ENCODE measurements at regions not wholly inside any gene's neighbourhood (a gene's known extent, or its start where the extent isn't known, plus 50 kb on each side); places are given as distances from the start of the nearest gene placed in this dataset.
"Not testable (repeated sequence)": the region's sequence is repeated elsewhere in the genome, so short reads cannot be mapped to it uniquely, and the experiment has no call there.

DNA sequence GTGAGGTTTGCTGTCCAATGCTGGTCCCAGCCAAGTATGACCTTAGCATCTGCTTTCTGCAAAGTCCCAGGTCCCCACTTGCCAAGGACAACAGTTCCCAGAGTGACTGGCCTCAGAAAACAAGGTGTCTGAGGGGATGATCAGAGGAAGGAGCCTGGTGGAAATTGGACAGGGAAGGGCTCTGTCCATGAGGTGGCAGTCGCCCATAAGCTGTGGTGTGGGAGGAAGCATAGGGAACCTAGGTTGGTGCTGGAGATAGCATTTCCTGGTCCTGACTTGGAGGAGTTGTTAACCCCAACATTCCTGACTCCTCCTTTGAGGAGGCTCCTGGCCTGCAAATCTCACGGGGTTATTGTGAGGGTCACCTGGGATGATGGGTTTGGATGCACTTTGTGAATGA, 77.8 kb downstream of the LIMS4 start:
- peak; percentile 85 for FAIRE-seq
- DNase-seq (ENCODE audit: insufficient read length, low spot score) = not testable (repeated sequence)

DNA sequence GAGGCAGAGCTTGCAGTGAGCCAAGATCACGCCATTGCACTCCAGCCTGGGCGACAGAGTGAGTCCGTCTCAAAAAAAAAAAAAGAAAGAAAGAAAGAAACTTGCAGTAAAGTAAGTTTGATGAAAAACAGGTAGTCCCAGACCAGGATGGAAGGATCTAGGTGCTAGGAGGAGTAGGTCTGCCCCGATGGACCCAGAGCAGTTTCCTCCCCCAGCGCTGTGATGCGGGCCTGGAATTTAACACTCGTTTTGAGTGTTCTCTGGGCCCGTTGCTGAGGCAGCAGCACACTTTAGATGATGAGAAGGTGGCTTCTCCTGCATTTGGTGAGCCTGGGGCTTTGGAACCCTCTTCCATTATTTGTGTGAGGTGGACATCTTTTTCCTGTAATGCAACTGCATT, 80.2 kb downstream of the LIMS4 start:
- not testable (repeated sequence) for FAIRE-seq; DNase-seq (ENCODE audit: insufficient read length, low spot score)

DNA sequence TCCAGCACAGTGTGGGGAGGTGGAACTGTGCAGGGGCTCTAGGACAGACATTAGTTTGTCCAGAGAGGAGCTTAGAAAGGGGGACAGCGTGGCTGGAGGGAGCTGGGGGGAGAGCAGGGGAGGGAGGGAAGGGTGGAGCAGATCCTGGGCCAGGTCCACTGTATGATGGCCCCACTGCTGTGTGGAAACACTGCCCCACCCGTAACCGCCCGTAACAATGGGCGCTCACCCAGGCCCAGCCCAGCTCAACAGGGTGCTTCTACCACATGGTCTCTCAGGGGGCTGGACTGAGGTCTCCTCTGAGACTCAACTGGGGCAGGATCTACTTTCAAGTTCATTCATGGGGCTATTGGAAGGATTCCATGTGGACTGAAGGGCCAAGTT, 81.6 kb downstream of the LIMS4 start:
- not testable (repeated sequence) for FAIRE-seq; DNase-seq (ENCODE audit: insufficient read length, low spot score)

DNA sequence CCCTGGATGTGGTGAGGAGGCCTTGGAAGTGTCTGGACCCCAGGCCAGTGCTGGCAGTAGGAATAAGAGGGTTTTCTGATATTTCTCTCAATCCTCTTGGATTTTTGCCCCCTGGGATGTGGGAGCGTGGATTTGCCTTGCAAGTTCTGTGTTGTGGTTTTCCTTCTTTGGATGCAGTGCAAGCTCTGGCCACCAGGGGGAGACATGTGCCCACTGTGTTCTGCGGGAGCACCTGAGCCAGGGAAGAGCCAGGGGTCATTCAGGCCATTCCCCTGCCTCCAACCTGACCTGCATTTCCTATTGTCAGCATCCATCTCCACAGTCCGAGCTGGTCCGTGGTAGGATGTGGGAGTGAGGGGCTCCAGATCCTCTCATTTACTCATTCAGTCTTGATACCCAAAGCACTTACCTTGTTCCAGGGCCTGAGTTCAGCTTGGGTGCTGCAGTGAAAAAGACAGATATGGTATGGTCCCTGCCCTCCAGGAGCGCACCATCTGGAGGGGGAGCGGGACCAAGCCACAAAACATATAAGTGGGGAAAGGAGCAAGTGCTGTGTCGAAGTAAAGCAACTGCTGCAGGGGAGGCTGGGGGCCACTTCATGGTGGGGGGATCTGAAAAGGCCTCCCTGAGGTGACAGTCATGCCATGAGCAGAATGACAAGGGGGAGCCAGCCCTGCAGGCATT, 82.1 kb downstream of the LIMS4 start:
- peak; percentile 76 for FAIRE-seq
- not testable (repeated sequence) for DNase-seq (ENCODE audit: insufficient read length, low spot score)

DNA sequence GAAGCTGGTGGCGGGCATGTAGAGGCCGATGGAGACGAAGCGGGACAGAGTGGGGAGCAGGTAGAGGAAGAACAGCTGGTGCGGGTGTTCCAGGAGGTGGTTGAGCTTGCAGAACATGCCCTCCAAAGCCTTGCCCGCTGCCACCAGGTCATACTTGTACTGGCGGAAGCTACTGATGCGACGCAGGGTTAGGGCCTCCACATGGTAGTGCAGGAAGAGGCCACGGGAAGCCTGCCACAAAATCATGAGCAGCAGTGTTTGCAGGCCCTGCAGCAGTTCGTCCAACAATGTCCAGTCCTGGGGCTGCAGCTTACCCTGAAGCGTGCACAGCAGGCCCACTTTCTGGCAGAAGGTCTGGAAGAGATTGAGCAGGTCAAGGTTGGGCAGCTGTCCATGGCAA, 85.6 kb downstream of the LIMS4 start:
- not testable (repeated sequence) for DNase-seq (ENCODE audit: insufficient read length, low spot score); FAIRE-seq

DNA sequence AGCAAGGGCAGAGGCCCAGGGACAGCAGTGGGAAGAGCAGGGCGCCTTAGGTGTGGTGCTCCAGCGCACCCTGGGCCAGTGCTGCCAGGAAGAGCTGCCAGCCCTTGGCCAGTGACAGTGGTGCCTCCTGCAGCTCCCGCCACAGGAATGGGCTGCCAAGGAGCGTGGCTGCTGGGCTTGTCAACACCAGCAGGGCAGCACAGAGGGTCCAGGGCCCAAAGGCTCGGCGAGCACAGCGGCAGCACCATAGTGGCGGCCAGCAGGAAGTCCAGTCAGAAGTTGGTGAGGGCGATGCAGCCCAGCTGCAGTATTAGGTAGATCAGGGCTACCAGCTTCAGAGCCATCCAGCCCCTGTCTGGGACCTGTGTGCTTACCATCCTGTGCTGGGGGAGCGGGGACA, 86.1 kb downstream of the LIMS4 start:
- DNase-seq (ENCODE audit: insufficient read length, low spot score); FAIRE-seq: not testable (repeated sequence)

DNA sequence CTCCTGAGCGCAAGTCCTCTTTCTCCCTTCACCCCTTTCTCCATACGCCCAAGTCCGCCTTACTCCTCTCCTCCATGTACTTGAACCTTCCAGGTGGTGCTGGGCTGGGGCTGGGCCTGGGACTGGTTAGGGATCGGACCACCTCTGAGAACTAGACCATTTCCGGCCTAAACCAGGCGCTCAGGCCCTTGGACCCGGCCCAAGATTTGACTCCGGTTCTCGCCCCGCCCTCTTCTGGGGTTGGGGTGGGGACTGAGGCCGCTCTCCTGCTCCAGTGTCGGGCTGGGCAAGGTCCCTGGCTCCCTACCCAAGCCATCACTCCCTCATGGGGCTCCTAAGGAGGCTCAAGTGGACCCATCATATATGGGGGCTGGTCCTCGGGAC, 87.9 kb downstream of the LIMS4 start:
- not testable (repeated sequence) for FAIRE-seq; DNase-seq (ENCODE audit: insufficient read length, low spot score)

DNA sequence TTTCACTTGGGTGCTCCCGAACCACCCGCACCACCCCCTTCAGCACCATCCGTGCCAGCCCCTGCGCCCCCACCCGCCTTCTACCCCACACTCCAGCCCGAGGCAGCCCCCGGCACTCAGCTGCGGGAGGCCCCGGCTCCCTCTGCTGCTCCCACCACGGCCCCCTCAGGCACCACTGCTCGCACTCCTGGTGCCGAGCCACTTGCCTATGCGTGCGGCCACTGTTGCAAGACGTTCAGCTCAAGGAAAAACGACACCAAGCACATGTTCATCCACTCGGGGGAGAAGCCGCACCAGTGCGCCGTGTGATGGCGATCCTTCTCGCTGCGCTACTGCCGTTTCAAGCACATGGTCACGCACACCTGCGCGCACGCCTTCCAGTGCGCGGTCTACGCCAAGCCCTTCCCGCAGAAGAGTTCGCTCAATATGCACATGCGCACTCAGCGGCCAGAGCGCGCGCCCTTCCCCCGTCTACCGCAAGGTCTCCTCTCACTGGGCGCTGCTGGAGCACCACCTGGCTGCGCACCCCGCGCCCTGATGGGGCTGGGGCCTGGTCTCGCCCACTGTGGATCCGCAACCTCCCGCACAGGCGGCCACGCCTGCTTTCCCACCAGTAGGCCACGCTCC, 88.4 kb downstream of the LIMS4 start:
- FAIRE-seq = peak; percentile 49
- not testable (repeated sequence) for DNase-seq (ENCODE audit: insufficient read length, low spot score)

DNA sequence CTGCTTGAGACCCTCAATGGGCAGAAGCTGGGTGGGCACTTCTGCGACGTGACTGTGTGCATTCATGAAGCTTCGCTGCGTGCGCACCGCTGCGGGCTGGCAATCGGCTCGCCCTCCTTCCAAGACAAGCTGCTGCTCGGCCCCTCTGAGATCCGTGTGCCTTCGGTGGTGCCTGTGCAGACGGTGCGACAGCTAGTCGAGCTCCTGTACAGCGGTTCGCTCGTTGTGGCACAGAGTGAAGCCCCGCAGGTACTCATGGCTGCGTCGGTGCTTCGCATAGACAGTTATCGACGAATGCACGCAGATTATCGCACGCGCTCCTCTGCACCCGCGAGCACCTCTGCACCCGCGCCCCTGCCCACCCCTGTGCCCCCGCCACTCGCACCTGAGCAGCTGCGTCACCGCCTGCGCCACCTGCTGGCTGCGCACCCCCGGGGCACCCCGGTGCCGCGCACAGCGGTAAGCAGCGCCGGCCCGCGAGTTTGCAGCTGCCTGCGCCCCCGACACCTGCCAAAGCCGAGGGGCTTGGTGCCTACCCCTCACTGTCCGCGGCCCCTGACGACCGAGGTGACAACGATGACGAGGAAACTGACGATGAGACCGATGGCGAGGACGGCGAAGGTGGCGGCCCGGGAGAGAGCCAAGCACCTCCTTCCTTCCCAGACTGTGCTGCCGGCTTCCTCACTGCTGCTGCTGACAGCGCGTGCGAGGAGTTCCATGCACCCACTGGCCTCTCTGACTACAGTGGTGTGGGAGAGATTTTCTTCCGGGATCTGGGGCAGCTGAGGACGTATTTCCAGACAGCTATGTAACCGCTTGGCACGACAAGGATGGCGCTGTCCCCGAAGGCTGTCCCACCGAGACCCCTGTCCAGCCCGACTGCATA, 89.2 kb downstream of the LIMS4 start:
- peak; percentile 85 for FAIRE-seq
- not testable (repeated sequence) for DNase-seq (ENCODE audit: insufficient read length, low spot score)

DNA sequence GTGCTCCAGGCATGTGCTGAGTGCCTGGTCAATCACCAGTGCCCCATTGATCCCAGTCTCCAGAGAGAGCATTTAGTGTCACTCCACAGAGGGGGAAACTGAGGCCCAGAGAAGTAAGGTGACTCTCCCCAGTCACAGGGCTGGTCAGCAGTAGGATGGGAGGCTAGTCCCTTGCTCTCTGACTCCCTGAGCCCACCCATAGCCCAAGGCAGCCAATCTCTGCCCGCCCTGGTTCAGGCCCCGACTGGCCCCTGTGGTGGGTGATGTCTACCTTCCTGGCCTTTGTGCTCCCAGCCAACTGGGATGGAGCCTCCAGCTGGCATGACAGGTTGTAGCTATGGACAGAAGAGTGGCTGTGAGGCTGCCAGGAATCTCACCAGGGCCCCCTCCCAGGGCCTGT, 99.1 kb downstream of the LIMS4 start:
- FAIRE-seq; DNase-seq (ENCODE audit: insufficient read length, low spot score): not testable (repeated sequence)

DNA sequence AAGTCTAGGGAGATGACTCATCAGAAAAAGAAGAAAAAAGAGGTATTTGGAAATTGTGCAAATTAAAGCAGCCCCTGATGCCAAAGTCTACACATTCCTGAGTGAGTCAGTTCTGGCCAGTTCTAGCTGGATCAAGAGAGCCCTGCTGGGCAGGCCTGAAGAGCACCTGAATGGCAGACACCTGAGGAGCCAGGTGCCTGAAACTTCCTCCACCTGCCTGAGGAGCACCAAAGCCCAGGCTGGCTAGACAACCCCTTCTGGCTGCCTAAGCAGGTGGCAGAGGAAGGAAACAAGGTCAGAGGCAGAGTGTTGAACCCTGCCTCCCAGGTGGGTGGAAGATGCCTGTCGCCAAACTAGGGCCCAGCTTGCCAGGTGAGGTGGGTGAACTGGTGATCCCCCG, 101.0 kb downstream of the LIMS4 start:
- not testable (repeated sequence) for FAIRE-seq

DNA sequence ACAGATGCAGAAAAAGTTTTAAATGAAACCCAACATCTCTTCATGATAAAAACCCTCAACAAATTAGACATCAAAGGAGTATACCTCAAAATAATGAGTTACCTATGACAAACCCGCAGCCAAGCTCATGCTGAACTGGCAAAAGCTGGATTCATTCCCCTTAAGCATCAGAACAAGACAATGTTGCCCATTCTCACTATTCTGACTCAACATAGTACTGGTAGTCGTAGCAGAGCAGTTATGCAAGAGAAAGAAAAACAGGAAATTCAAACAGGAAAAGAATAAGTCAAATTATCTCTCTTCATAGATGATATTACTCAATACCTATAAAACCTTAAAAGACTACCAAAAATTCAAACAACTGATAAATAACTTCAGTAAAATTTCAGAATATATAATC, 115.0 kb downstream of the LIMS4 start:
- not testable (repeated sequence) for FAIRE-seq; DNase-seq (ENCODE audit: insufficient read length, low spot score)

More for the DNA sequence above, 101.0 kb downstream of the LIMS4 start:
- DNase-seq (ENCODE audit: insufficient read length, low spot score) = not testable (repeated sequence)

DNA sequence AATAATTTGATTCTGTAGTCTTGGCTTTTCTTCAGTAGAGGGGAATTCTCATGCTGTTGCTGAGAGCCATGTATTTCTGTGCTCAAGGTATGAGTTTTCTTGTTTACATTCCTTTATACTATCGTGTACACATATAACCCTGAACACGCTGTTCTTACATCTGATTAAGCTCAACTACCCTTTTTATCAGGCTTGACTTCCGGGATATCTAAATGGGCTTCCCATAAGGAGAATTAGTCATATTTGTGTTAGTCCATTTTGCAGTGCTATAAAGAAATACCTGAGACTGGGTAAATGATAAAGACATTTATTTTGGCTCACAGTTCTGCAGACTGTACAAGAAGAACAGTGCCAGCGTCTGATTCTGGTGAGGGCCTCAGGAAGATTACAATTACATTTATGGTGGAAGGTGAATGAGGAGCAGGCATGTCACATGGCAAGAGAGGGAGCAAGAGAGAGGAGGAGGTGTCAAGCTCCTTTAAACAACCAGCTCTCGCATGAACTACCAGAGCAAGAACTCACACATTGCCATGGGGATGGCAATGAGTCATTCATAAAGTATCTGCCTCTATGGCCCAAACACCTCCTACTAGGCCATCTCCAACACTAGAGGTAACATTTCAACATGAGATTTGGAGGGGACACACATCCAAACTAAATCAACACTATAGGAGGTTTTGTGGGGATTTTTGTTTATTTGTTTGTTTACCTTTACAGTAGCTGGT, 118.2 kb downstream of the LIMS4 start:
- FAIRE-seq = peak; percentile 72
- not testable (repeated sequence) for DNase-seq (ENCODE audit: insufficient read length, low spot score)

DNA sequence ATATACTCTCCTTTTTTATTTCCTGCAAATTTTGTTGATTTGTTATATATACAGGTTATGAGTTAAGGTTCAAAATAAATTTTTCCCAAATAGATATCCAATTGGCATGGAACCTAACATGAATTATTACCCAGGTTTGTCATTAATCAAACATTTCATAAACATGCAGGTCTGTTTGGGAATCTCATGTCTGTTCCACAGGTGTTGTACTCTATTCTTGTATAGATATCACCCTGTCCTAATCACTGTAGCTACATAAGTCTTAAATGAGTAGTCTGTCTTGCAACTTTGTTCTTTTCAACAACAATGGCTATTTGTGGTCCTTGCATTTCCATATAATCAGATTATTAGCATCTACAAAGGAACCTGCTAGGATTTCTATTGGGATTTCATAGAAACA, 121.9 kb downstream of the LIMS4 start:
- not testable (repeated sequence) for FAIRE-seq; DNase-seq (ENCODE audit: insufficient read length, low spot score)

DNA sequence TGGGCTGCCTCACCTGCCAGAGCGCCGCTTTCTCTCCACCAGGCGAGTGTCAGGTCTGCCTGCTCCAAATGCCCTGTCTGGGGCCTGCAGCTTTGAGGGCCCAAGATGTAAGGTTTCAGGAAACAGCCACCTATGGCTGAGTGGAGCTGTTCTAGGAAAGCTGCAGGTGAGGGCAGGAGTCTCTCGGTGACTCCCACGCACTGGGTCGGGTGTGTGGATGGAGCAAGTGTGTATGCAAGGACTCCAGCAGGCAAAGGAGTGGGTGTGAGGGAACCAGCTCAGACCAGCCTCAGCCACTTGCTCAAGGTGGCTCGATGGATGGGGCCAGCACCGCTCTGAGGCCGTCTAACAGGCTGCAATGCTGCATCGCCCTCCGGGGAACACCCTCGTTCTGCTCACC, 123.7 kb downstream of the LIMS4 start:
- FAIRE-seq = peak; percentile 80
- DNase-seq (ENCODE audit: insufficient read length, low spot score) = not testable (repeated sequence)

DNA sequence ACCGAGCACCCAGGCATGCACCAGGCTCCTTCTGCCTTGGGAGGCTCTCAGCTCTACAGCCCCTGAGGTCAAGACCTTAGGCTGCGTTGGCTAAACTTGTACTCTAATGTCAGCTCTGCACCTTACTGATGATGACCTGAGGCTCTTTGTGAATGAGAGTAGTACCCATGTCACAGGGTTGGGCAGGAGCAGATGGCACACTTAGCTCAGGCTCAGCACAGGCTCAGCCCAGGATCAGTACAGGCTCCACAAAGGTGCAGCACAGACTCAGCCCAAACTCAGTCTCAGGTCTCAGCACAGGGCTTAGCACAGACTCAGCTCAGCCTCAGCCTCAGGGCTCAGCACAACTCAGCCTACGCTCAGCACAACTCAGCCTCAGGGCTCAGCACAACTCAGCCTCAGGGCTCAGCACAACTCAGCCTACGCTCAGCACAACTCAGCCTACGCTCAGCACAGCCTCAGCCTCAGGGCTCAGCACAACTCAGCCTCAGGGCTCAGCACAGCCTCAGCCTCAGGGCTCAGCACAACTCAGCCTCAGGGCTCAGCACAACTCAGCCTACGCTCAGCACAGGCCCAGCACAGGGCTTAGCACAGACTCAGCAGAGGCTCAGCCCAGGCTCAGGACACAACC, 128.1 kb downstream of the LIMS4 start:
- not testable (repeated sequence) for FAIRE-seq; DNase-seq (ENCODE audit: insufficient read length, low spot score)

DNA sequence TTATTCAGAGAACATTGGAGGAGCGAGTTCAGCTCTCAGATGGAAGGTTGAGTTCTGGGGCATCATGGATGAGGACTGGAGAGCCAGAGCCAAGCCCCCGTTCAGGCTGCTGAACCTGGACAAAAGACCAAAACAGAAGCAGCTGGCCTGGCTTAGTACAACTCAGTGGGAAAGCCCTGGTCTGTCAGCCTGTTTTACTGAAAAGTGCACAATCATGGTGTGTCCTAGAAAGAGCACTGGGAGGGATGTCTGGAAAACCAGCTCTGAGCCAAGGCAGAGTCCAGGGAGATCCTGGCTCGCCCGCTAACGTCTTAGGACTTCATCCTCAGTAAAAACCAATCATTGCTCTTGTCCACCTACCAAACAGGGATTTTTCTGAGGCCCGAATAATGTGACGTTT, 129.7 kb upstream of the MTLN start:
- not testable (repeated sequence) for DNase-seq (ENCODE audit: insufficient read length, low spot score)
- FAIRE-seq = peak; percentile 94

DNA sequence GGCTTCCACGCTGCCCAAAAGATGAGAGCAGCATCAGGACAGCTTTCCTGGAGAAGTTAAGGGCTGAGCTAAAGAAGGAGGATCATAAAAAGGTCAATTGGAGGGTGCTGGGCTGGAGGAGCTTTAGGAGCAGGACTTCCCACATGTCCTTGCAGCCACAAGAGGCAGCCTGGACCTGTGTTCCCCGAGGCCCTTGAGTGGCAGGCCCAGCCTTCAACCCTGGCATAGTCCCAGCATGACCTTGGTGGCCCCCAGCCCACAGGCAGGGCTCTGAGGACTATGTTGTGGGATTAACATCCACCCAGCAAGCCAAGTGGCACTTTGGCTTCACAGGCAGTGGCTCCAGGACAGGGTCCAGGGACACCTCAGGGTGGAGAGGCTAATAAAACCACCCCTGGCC, 126.8 kb upstream of the MTLN start:
- not testable (repeated sequence) for DNase-seq (ENCODE audit: insufficient read length, low spot score)
- peak; percentile 94 for FAIRE-seq

DNA sequence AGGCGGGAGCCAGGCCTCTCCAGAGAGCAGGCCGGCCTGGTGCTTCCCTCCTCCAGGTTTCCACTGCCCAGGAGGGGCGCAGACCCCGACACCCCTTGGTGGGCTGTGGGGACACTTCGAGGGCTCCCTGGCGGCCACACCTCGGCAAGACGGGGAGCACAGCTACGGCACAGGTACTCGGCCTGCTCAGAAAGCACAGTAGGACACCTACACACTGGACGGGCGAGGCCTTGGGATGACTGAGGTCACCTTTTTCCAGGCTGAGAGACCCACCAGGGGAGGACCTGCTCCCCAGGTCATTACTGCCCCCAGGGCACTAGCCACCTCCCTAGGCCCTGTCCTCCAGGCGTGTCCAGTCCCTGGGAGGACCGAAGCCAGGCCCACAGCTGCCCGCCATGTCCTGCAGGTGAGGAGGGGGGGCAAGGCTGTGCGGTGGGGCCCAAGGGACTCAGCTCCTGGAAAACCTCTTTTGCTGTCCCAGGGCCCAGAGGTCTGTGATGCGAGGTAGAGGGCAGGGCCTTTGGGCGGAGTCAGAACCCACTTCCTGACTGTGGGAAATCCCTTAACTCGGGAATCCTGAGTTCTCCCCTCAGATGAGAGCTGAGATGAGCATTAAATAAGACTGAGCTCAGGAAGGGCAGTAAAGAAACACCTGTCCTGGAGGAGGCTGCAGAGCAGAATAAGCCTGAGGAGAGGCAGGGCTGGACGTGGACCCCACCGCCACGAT, 126.1 kb upstream of the MTLN start:
- not testable (repeated sequence) for FAIRE-seq; DNase-seq (ENCODE audit: insufficient read length, low spot score)

Measured in HTR-8/SVneo (cell line).